Posterior vena cava (tissue), 2 donors: ENCODE measurements at regions not wholly inside any gene's neighbourhood (a gene's known extent, or its start where the extent isn't known, plus 50 kb on each side); places are given as distances from the start of the nearest gene placed in this dataset.

ENCODE experiments used
- DNase-seq: peaks from one replicate; pipeline ENCODE4 v3.0.0-alpha.2; 2020; ENCODE audit warnings: low spot score
- intact Hi-C, 2 donors: fragments of 100-400 bp; cut with DNase I; formaldehyde crosslinking; loops; one replicate each; pipeline versions ENCODE4 v1.14.1 to v1.14.2; 2022 to 2023
- donor health status: DM: yes; HTN: yes; CAD: no.
- donor health status: DM: yes; HTN: yes; CAD: no.

GRCh38 chr17:55588446-55589242 is 77.4 kb upstream of the SMIM36 start:
- no peak for DNase-seq
- intact Hi-C loops, result no loop called here

GRCh38 chr17:55587608-55588139 is 76.4 kb upstream of the SMIM36 start:
- no peak for DNase-seq
- intact Hi-C loops, result no loop called here

GRCh38 chr17:55585629-55586028 is 74.4 kb upstream of the SMIM36 start:
- intact Hi-C loops, result no loop called here
- no peak for DNase-seq

- intact Hi-C loops, result no loop called here
- no peak for DNase-seq
Measured at GRCh38 chr17:55584861-55585260, 73.6 kb upstream of the SMIM36 start.

GRCh38 chr17:55584055-55584685 is 72.9 kb upstream of the SMIM36 start:
- intact Hi-C loops, result no loop called here

GRCh38 chr17:55582897-55583296 is 71.6 kb upstream of the SMIM36 start:
- DNase-seq, result no peak
- intact Hi-C loops, result no loop called here

More at GRCh38 chr17:55584055-55584685, 72.9 kb upstream of the SMIM36 start:
- no peak for DNase-seq

GRCh38 chr17:55580596-55581133 is 69.4 kb upstream of the SMIM36 start:
- intact Hi-C loops, result no loop called here
- no peak for DNase-seq

GRCh38 chr17:55577687-55578086 is 66.4 kb upstream of the SMIM36 start:
- no peak for DNase-seq
- intact Hi-C loops, result no loop called here

GRCh38 chr17:55576996-55577586 is 65.8 kb upstream of the SMIM36 start:
- no peak for DNase-seq
- intact Hi-C loops, result no loop called here

- intact Hi-C loops, result no loop called here
- DNase-seq, result no peak
Measured at GRCh38 chr17:55576237-55576995, 65.2 kb upstream of the SMIM36 start.

GRCh38 chr17:55575058-55575636 is 63.9 kb upstream of the SMIM36 start:
- intact Hi-C loops, result no loop called here
- DNase-seq, result no peak

- no peak for DNase-seq
- intact Hi-C loops, result no loop called here
Measured at GRCh38 chr17:55572599-55572998, 61.3 kb upstream of the SMIM36 start.

GRCh38 chr17:55572139-55572538 is 60.9 kb upstream of the SMIM36 start:
- no peak for DNase-seq
- intact Hi-C loops, result no loop called here

GRCh38 chr17:55571095-55571494 is 59.8 kb upstream of the SMIM36 start:
- intact Hi-C loops, result no loop called here
- DNase-seq, result no peak

GRCh38 chr17:55570391-55570790 is 59.1 kb upstream of the SMIM36 start:
- intact Hi-C loops, result no loop called here

GRCh38 chr17:55567240-55568214 is 56.3 kb upstream of the SMIM36 start:
- intact Hi-C loops, result no loop called here
- DNase-seq, result no peak

More at GRCh38 chr17:55570391-55570790, 59.1 kb upstream of the SMIM36 start:
- no peak for DNase-seq

GRCh38 chr17:55564081-55564480 is 52.8 kb upstream of the SMIM36 start:
- DNase-seq, result no peak
- intact Hi-C loops, result no loop called here

GRCh38 chr17:55563363-55563762 is 52.1 kb upstream of the SMIM36 start:
- DNase-seq, result no peak
- intact Hi-C loops, result no loop called here
